Naive thymus-derived CD8-positive, alpha-beta T cell (primary cell): ENCODE measurements at regions not wholly inside any gene's neighbourhood (a gene's known extent, or its start where the extent isn't known, plus 50 kb on each side); places are given as distances from the start of the nearest gene placed in this dataset.

Experiments
- ATAC-seq, 2 donors: fragments of 150-1000 bp; cut with Tn5 transposase in 1 of 2; sonication (Bioruptor Pico), chemical (Tn5 transposase) in 1 of 2; 1 replicate in 1 of 2; 2 replicates in 1 of 2; pipeline ENCODE4 v1.10.0; 2021; ENCODE audit warnings: mild to moderate bottlenecking in 2 of 2, moderate library complexity in 2 of 2
- POLR2A ChIA-PET: fragments of 350-600 bp; sonication (Branson Sonifier 250); formaldehyde crosslinking; loops from one replicate; lab custom pipeline; 2021; ENCODE audit warnings: antibody characterized with exemption; lab: Charles Lee
- DNase-seq, 10 donors: peaks; one replicate each; pipeline versions ENCODE4 v3.0.0 to v3.0.0-alpha.2; 2020 to 2022
- H3K27ac Mint-ChIP-seq, 10 donors: one replicate each; pipeline ENCODE4 v1.8.0; 2020 to 2022; ENCODE audit warnings: mild to moderate bottlenecking in 10 of 10, mixed read lengths in 10 of 10, moderate library complexity in 4 of 10, inconsistent platforms in 1 of 10
- H3K27me3 Mint-ChIP-seq, 5 donors: one replicate each; pipeline ENCODE4 v1.8.0; 2021 to 2022; ENCODE audit warnings: mixed read lengths in 5 of 5
- H3K36me3 Mint-ChIP-seq, 3 donors: one replicate each; pipeline ENCODE4 v1.8.0; 2020 to 2022; ENCODE audit warnings: mixed read lengths in 3 of 3, mild to moderate bottlenecking in 2 of 3, inconsistent platforms in 1 of 3
- H3K4me1 Mint-ChIP-seq, 4 donors: one replicate each; pipeline ENCODE4 v1.8.0; 2021 to 2022; ENCODE audit warnings: mixed read lengths in 4 of 4
- H3K4me3 Mint-ChIP-seq, 10 donors: one replicate each; pipeline ENCODE4 v1.8.0; 2020 to 2022; ENCODE audit warnings: mild to moderate bottlenecking in 10 of 10, mixed read lengths in 10 of 10, moderate library complexity in 6 of 10, inconsistent platforms in 1 of 10
- H3K9me3 Mint-ChIP-seq, 9 donors: one replicate each; pipeline ENCODE4 v1.8.0; 2020 to 2022; ENCODE audit warnings: mixed read lengths in 9 of 9, mild to moderate bottlenecking in 3 of 9, inconsistent platforms in 1 of 9, moderate library complexity in 1 of 9

DNA sequence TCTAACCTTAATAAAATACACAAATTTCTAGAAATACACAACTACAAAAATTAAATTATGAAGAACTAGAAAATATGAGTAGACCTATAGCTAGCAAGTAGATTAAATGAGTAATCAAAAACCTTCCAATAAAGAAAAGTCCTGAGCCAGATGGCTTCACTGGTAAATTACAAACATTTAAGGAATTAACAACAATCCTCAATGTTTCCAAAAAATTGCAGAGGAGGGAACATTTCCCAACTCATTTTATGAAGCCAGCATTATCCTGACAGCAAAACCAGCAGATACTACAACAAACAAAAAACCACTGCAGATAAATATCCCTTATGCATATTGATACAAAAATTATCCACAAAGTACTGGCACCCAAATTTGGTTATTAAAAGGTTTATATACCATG lies 230.9 kb downstream of the COG6 start:
- Mint-ChIP-seq H3K4me3 (no peak overlapping the region), H3K27me3 (peaks cover 0 to 3% (median 0%) of the 10 kb centered on the region in 5 donors), H3K36me3 (peaks cover 0 to 34% (median 20%) of the 10 kb centered on the region in 3 donors), H3K27ac (no peak overlapping the region), H3K4me1 (peaks cover 2 to 5% (median 4%) of the 10 kb centered on the region in 4 donors), H3K9me3 (peaks cover 8 to 44% (median 32%) of the 10 kb centered on the region in 9 donors)
- POLR2A ChIA-PET, result no interaction called here
- no peak for DNase-seq
- ATAC-seq, result no peak

DNA sequence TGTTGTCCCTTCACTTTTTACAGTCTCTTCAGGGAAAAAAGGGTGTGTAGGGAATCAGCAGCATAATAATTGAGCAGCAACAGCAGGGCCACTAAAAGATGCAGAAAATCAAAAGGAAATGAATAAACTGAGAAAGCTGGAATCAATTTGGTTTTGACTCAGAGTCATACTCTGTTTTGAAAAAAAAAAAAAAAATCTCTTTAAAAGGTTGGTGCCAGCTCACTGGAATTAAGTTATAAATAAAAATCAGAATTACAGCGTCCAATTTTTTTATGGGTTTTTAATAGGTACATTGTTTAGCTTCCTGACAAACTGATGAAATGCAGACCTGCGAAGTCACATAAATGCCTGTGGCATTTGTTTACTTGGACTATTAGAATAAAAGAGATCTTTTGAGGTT lies 231.9 kb downstream of the COG6 start:
- peaks cover 4 to 15% (median 12%) of the 10 kb centered on the region in 4 donors for H3K4me1 Mint-ChIP-seq
- peak overlapping the region in 1 of 10 donors; percentile 65 for H3K27ac Mint-ChIP-seq
- H3K27me3 Mint-ChIP-seq, result no peaks in the 10 kb centered on the region
- H3K36me3 Mint-ChIP-seq, result peaks cover 0 to 26% (median 18%) of the 10 kb centered on the region in 3 donors
- ATAC-seq, result no peak
- H3K9me3 Mint-ChIP-seq, result peaks cover 6 to 35% (median 22%) of the 10 kb centered on the region in 9 donors
- H3K4me3 Mint-ChIP-seq, result no peak overlapping the region
- POLR2A ChIA-PET, result no interaction called here
- DNase-seq, result no peak

GRCh38 chr13:39888865-39889810 lies 233.7 kb downstream of the COG6 start:
- Mint-ChIP-seq H3K4me3 (no peak overlapping the region), H3K27ac (no peak overlapping the region), H3K36me3 (peaks cover 0 to 12% (median 11%) of the 10 kb centered on the region in 3 donors), H3K4me1 (peaks cover 18 to 32% (median 28%) of the 10 kb centered on the region in 4 donors), H3K27me3 (no peaks in the 10 kb centered on the region), H3K9me3 (peaks cover 4 to 18% (median 11%) of the 10 kb centered on the region in 9 donors)
- POLR2A ChIA-PET, result no interaction called here
- ATAC-seq (no peak), DNase-seq (no peak)

GRCh38 chr13:39890537-39890936 lies 235.1 kb downstream of the COG6 start:
- Mint-ChIP-seq H3K9me3 (peaks cover 0 to 5% (median 0%) of the 10 kb centered on the region in 9 donors), H3K4me3 (no peak overlapping the region), H3K4me1 (peaks cover 26 to 43% (median 31%) of the 10 kb centered on the region in 4 donors), H3K27me3 (no peaks in the 10 kb centered on the region), H3K27ac (no peak overlapping the region), H3K36me3 (peaks cover 0 to 2% (median 1%) of the 10 kb centered on the region in 3 donors)
- ATAC-seq, result no peak
- DNase-seq, result no peak
- POLR2A ChIA-PET, result no interaction called here

GRCh38 chr13:39892721-39893685 lies 237.5 kb downstream of the COG6 start:
- Mint-ChIP-seq H3K27me3 (no peaks in the 10 kb centered on the region), H3K27ac (peak overlapping the region; percentile 31 to 85 (median 78)), H3K36me3 (peaks cover 0 to 2% (median 0%) of the 10 kb centered on the region in 3 donors), H3K4me1 (peaks cover 25 to 45% (median 30%) of the 10 kb centered on the region in 4 donors), H3K4me3 (peak overlapping the region; percentile 36 to 80 (median 68)), H3K9me3 (peaks cover 0 to under 1% (median 0%) of the 10 kb centered on the region in 9 donors)
- peak in 7 of 10 donors; percentile 13 to 62 (median 24) for DNase-seq
- ATAC-seq, result peak; percentile 80 to 92
- POLR2A ChIA-PET, result interaction anchor here (0.6 to 1.4 kb wide), 3 partner anchors 53 to 760 kb away, joined by 3 read pairs; no protein-coding TSS in a partner anchor

GRCh38 chr13:39893808-39894207 lies 238.3 kb downstream of the COG6 start:
- Mint-ChIP-seq H3K36me3 (no peaks in the 10 kb centered on the region), H3K4me1 (peaks cover 25 to 45% (median 30%) of the 10 kb centered on the region in 4 donors), H3K9me3 (peaks cover 0 to 2% (median 0%) of the 10 kb centered on the region in 9 donors), H3K4me3 (peak overlapping the region in 6 of 10 donors; percentile 38 to 70 (median 64)), H3K27me3 (no peaks in the 10 kb centered on the region), H3K27ac (peak overlapping the region in 8 of 10 donors; percentile 10 to 86 (median 52))
- POLR2A ChIA-PET, result interaction anchor here (0.6 to 1.4 kb wide), 2 partner anchors 52 to 759 kb away, joined by 3 read pairs; no protein-coding TSS in a partner anchor
- no peak for DNase-seq
- ATAC-seq, result no peak

GRCh38 chr13:39894586-39894985 lies 239.1 kb downstream of the COG6 start:
- Mint-ChIP-seq H3K27me3 (no peaks in the 10 kb centered on the region), H3K36me3 (no peaks in the 10 kb centered on the region), H3K4me1 (peaks cover 25 to 45% (median 30%) of the 10 kb centered on the region in 4 donors), H3K4me3 (no peak overlapping the region), H3K9me3 (peaks cover 0 to 2% (median 0%) of the 10 kb centered on the region in 9 donors), H3K27ac (peak overlapping the region in 1 of 10 donors; percentile 32)
- DNase-seq (no peak), ATAC-seq (no peak)
- POLR2A ChIA-PET, result interaction anchor here (0.6 kb wide), 1 partner anchor 824 kb away, joined by 3 read pairs; no protein-coding TSS in a partner anchor

GRCh38 chr13:39895254-39895653 lies 239.8 kb downstream of the COG6 start:
- DNase-seq (no peak), ATAC-seq (no peak)
- H3K27ac Mint-ChIP-seq, result peak overlapping the region in 5 of 10 donors; percentile 4 to 65 (median 35)
- H3K9me3 Mint-ChIP-seq, result peaks cover 0 to 2% (median 0%) of the 10 kb centered on the region in 9 donors
- no peak overlapping the region for H3K4me3 Mint-ChIP-seq
- POLR2A ChIA-PET, result no interaction called here
- H3K36me3 Mint-ChIP-seq, result peaks cover 0 to 2% (median 0%) of the 10 kb centered on the region in 3 donors
- H3K4me1 Mint-ChIP-seq, result peaks cover 25 to 45% (median 30%) of the 10 kb centered on the region in 4 donors
- no peaks in the 10 kb centered on the region for H3K27me3 Mint-ChIP-seq

GRCh38 chr13:39897636-39898035 lies 242.2 kb downstream of the COG6 start:
- H3K9me3 Mint-ChIP-seq, result peaks cover 0 to 2% (median 0%) of the 10 kb centered on the region in 9 donors
- peaks cover 0 to 5% (median 0%) of the 10 kb centered on the region in 3 donors for H3K36me3 Mint-ChIP-seq
- DNase-seq (no peak), ATAC-seq (no peak)
- H3K4me3 Mint-ChIP-seq, result no peak overlapping the region
- H3K27ac Mint-ChIP-seq, result no peak overlapping the region
- POLR2A ChIA-PET, result no interaction called here
- peaks cover 11 to 28% (median 20%) of the 10 kb centered on the region in 4 donors for H3K4me1 Mint-ChIP-seq
- no peaks in the 10 kb centered on the region for H3K27me3 Mint-ChIP-seq

- DNase-seq (no peak), ATAC-seq (no peak)
- Mint-ChIP-seq H3K27me3 (no peaks in the 10 kb centered on the region), H3K36me3 (peaks cover 0 to 5% (median 0%) of the 10 kb centered on the region in 3 donors), H3K9me3 (peaks cover 0 to 2% (median 0%) of the 10 kb centered on the region in 9 donors), H3K4me1 (peaks cover 0 to 5% (median 3%) of the 10 kb centered on the region in 4 donors), H3K27ac (no peak overlapping the region), H3K4me3 (no peak overlapping the region)
- POLR2A ChIA-PET, result no interaction called here
These were observed 244.8 kb downstream of the COG6 start for GRCh38 chr13:39900106-39900750.

- Mint-ChIP-seq H3K27me3 (no peaks in the 10 kb centered on the region), H3K36me3 (peaks cover 0 to 5% (median 0%) of the 10 kb centered on the region in 3 donors), H3K9me3 (peaks cover 0 to 3% (median 0%) of the 10 kb centered on the region in 9 donors), H3K4me3 (no peak overlapping the region), H3K4me1 (peaks cover 0 to under 1% (median 0%) of the 10 kb centered on the region in 4 donors), H3K27ac (peak overlapping the region in 1 of 10 donors; percentile 49)
- ATAC-seq (no peak), DNase-seq (no peak)
- POLR2A ChIA-PET, result no interaction called here
These were observed 249.5 kb downstream of the COG6 start for GRCh38 chr13:39904959-39905358.
